Activated naive CD8-positive, alpha-beta T cell treated with anti-CD3 and anti-CD28 coated beads, Interleukin-2, amount 10 ng/mL, durations not matched to agents 7 days and 5 days (primary cell): ENCODE measurements at regions not wholly inside any gene's neighbourhood (a gene's known extent, or its start where the extent isn't known, plus 50 kb on each side); places are given as distances from the start of the nearest gene placed in this dataset.

ENCODE experiments used
- ATAC-seq: fragments of 150-1000 bp; cut with Tn5 transposase; one replicate; pipeline ENCODE4 v1.10.0; 2021; ENCODE audit warnings: low read depth, moderate library complexity
- POLR2A ChIA-PET: fragments of 350-600 bp; sonication (Branson Sonifier 250); formaldehyde crosslinking; loops from one replicate; lab custom pipeline; 2021; ENCODE audit warnings: antibody characterized with exemption; lab: Charles Lee
- DNase-seq: peaks from one replicate; pipeline ENCODE4 v3.0.0; 2021
- H3K27ac Mint-ChIP-seq: one replicate; pipeline ENCODE4 v1.8.0; 2022; ENCODE audit warnings: mild to moderate bottlenecking, mixed read lengths
- H3K27me3 Mint-ChIP-seq: one replicate; pipeline ENCODE4 v1.8.0; 2022; ENCODE audit warnings: mild to moderate bottlenecking, moderate library complexity, mixed read lengths
- H3K36me3 Mint-ChIP-seq: one replicate; pipeline ENCODE4 v1.8.0; 2021; ENCODE audit warnings: mild to moderate bottlenecking, mixed read lengths
- H3K4me1 Mint-ChIP-seq: one replicate; pipeline ENCODE4 v1.8.0; 2021; ENCODE audit warnings: mixed read lengths
- H3K4me3 Mint-ChIP-seq: one replicate; pipeline ENCODE4 v1.8.0; 2022; ENCODE audit warnings: mild to moderate bottlenecking, moderate library complexity, mixed read lengths
- H3K9me3 Mint-ChIP-seq: one replicate; pipeline ENCODE4 v1.8.0; 2021; ENCODE audit warnings: mixed read lengths

GRCh38 chr12:125287155-125287847 lies 222.1 kb downstream of the AACS start:
- Mint-ChIP-seq H3K36me3 (no peaks in the 10 kb centered on the region), H3K4me1 (peaks cover 7% of the 10 kb centered on the region), H3K27ac (no peak overlapping the region), H3K27me3 (peaks cover 19% of the 10 kb centered on the region), H3K4me3 (no peak overlapping the region), H3K9me3 (no peaks in the 10 kb centered on the region)
- ATAC-seq, result no peak
- DNase-seq, result no peak
- POLR2A ChIA-PET, result no interaction called here

DNA sequence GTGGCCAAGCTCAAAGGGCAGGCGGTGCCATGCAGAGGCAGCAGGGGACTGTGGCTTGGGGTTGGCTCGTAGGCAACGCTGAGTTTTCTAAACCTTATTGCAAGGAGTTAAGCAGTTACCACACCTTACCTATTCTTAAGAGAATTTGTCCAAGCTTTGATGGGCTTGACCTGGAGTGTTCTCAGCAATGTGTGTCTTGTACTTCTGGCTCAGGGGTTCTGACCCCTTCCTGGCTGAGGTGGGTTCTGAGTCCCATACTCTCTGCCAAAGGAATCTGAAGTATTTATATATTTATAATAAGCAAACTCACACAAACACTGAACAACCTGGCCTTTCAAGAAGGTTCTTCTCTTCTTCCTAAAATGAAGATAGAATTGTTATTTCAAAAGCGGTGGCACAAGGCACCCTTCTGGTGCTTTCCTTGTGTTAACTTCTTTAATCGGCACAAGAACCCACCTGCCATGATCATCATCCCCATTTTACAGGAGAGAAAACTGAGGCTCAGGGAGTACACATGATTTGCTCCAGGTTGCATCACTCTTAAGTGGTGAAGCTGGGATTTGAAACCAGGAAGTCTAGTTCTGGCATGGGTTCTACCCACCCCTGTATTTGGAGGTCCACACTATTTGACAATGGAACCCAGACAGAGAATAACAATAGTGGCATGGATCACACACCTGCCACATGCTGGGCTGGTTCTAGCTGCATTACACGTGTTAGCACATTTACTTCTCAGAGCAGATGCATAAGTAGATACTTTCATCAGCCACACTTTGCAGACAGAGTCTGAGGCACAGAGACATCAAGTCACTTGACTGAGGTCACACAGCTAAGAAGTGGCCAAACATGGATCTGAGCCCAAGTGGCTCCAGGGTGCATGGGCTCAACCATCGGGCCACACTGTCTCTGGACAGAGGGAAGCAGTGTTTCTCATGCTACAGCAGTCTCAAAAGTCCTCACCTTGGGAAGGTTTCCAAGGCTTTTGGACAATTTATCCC lies 224.0 kb downstream of the AACS start:
- no peaks in the 10 kb centered on the region for H3K36me3 Mint-ChIP-seq
- no peak for DNase-seq
- H3K9me3 Mint-ChIP-seq, result no peaks in the 10 kb centered on the region
- POLR2A ChIA-PET, result no interaction called here
- no peak overlapping the region for H3K27ac Mint-ChIP-seq
- H3K27me3 Mint-ChIP-seq, result peaks cover 14% of the 10 kb centered on the region
- no peak for ATAC-seq
- H3K4me1 Mint-ChIP-seq, result peaks cover 7% of the 10 kb centered on the region
- H3K4me3 Mint-ChIP-seq, result no peak overlapping the region

DNA sequence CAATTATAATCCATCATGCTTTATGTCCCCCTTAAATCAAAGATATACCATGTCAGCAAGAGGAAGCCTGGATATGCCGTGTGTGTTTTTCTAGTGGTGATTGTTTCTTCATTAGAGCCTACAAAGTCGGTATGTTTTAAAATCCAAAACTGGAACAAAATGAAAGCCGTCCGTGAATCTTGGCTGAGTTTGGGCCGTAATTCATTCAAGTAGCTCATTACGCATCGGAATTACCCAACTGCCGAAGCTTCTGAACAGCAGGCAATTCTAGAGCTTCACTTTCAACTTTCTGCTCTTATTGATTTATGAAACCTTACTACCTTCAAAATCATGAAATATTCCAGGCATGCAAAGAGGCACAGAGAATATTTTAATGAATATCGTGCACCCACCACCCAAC lies 224.7 kb downstream of the AACS start:
- peaks cover 7% of the 10 kb centered on the region for H3K4me1 Mint-ChIP-seq
- no peak for DNase-seq
- H3K27me3 Mint-ChIP-seq, result peaks cover 14% of the 10 kb centered on the region
- no peak overlapping the region for H3K27ac Mint-ChIP-seq
- POLR2A ChIA-PET, result no interaction called here
- H3K9me3 Mint-ChIP-seq, result no peaks in the 10 kb centered on the region
- H3K36me3 Mint-ChIP-seq, result no peaks in the 10 kb centered on the region
- ATAC-seq, result no peak
- no peak overlapping the region for H3K4me3 Mint-ChIP-seq

GRCh38 chr12:125292700-125293099 lies 227.5 kb downstream of the AACS start:
- Mint-ChIP-seq H3K27ac (no peak overlapping the region), H3K4me3 (no peak overlapping the region), H3K36me3 (no peaks in the 10 kb centered on the region), H3K9me3 (no peaks in the 10 kb centered on the region), H3K4me1 (no peaks in the 10 kb centered on the region), H3K27me3 (peaks cover 13% of the 10 kb centered on the region)
- ATAC-seq (no peak), DNase-seq (no peak)
- POLR2A ChIA-PET, result no interaction called here

- Mint-ChIP-seq H3K9me3 (no peaks in the 10 kb centered on the region), H3K4me1 (no peaks in the 10 kb centered on the region), H3K27me3 (peaks cover 4% of the 10 kb centered on the region), H3K36me3 (no peaks in the 10 kb centered on the region), H3K27ac (no peak overlapping the region), H3K4me3 (no peak overlapping the region)
- POLR2A ChIA-PET, result no interaction called here
- no peak for ATAC-seq
- no peak for DNase-seq
These were observed 230.3 kb downstream of the AACS start for GRCh38 chr12:125295550-125295949.

DNA sequence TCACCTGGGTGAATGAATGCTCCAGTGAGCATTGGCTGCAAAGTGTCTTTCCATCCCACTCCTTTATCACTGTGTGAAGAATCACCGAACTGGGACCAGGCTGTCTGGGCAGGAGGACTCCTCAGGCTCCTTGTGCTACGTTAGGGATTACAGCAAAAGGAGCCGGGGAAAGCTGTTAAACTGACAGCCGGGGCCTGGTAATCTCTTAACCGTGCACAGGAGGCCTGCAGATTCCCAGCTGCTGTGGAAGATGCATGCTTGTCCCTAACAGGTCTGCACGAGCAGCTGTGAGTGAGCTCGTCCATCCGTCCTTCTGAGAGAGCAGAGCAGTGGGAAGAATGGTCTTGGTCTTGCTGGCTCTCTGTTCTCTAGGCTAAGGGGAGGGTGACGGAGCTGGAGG lies 231.5 kb downstream of the AACS start:
- no peaks in the 10 kb centered on the region for H3K36me3 Mint-ChIP-seq
- no peak for ATAC-seq
- H3K9me3 Mint-ChIP-seq, result no peaks in the 10 kb centered on the region
- H3K4me3 Mint-ChIP-seq, result no peak overlapping the region
- DNase-seq, result no peak
- H3K27me3 Mint-ChIP-seq, result peaks cover 4% of the 10 kb centered on the region
- POLR2A ChIA-PET, result no interaction called here
- H3K27ac Mint-ChIP-seq, result no peak overlapping the region
- H3K4me1 Mint-ChIP-seq, result no peaks in the 10 kb centered on the region

DNA sequence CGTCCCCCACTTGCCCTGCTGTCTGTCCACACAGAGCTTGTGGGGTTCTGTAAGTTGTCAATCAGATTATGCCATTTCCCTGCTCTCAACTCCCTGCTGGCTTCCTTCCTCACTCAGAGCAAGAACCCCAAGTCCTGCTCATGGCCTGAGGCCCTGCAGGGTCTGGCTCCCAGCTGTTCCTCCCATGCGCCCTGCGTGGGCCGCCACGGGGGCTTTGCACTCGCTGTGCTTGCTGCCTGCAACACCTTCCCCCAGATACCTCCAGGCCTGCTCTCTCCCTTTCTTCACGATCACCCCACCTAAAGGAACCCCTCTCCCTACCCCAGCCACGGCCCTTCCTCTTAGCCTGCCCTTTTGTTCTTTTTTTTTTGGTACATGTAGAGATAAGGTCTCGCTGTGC lies 234.6 kb downstream of the AACS start:
- Mint-ChIP-seq H3K9me3 (no peaks in the 10 kb centered on the region), H3K27ac (no peak overlapping the region), H3K36me3 (no peaks in the 10 kb centered on the region), H3K4me3 (no peak overlapping the region), H3K4me1 (no peaks in the 10 kb centered on the region), H3K27me3 (no peaks in the 10 kb centered on the region)
- DNase-seq, result no peak
- POLR2A ChIA-PET, result no interaction called here
- no peak for ATAC-seq

DNA sequence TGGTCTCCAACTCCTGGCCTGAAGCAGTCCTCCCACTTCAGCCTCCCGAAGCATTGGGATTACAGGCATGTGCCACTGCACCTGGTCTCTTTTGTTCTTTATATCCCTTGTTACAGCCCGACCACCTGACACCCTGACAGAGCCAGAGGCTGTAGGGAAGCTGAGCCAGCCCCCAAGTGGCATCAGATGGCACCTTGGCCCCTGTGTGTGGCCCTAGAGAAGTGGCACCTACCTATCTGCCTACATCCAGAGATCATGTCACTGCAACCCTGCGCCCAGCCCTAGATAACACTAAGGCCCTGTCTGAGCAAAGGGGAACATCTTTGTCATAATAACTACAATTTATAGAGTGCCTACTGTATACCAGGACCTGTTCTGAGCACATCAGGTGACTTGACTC lies 235.0 kb downstream of the AACS start:
- Mint-ChIP-seq H3K27me3 (no peaks in the 10 kb centered on the region), H3K9me3 (no peaks in the 10 kb centered on the region), H3K4me3 (no peak overlapping the region), H3K36me3 (no peaks in the 10 kb centered on the region), H3K4me1 (no peaks in the 10 kb centered on the region), H3K27ac (no peak overlapping the region)
- POLR2A ChIA-PET, result no interaction called here
- ATAC-seq (no peak), DNase-seq (no peak)

DNA sequence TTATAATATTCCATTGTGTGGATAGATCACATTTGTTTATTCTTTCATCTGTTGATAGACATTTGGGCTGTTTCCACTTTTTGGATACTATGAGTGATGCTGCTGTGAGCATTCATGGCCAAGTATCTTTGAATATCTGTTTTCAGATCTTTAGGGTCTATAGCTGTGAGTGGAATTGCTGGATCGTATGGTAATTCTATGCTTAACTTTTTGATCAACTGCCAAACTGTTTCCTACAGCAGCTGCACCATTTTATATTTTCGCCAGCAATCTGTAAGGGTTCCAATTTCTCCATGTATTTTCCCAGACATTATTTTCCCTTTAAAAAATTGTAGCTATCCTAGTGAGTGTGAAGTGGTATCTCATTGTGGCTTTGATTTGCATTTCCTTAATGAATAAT lies 238.1 kb downstream of the AACS start:
- no peaks in the 10 kb centered on the region for H3K9me3 Mint-ChIP-seq
- H3K27ac Mint-ChIP-seq, result no peak overlapping the region
- DNase-seq, result no peak
- no peaks in the 10 kb centered on the region for H3K27me3 Mint-ChIP-seq
- POLR2A ChIA-PET, result no interaction called here
- no peak overlapping the region for H3K4me3 Mint-ChIP-seq
- H3K36me3 Mint-ChIP-seq, result no peaks in the 10 kb centered on the region
- H3K4me1 Mint-ChIP-seq, result no peaks in the 10 kb centered on the region
- ATAC-seq, result no peak

DNA sequence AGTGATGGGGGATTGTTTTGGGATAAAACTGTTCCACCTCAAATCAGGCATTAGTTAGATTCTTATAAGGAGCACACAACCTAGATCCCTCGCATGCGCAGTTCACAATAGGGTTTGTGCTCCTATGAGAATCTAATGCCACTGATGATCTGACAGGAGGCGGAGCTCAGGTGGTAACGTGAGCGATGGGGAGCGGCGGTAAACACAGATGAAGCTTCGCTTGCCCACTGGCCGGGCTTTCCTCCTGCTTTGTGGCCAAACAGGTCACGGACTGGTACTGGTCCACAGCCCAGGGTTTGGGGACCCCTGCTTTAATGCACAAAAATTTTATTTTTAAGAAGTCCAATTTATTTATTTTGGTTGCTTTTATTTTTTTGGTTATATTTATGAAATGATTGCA lies 238.8 kb downstream of the AACS start:
- no peaks in the 10 kb centered on the region for H3K9me3 Mint-ChIP-seq
- no peaks in the 10 kb centered on the region for H3K27me3 Mint-ChIP-seq
- H3K4me3 Mint-ChIP-seq, result no peak overlapping the region
- POLR2A ChIA-PET, result no interaction called here
- no peak for DNase-seq
- H3K4me1 Mint-ChIP-seq, result no peaks in the 10 kb centered on the region
- ATAC-seq, result no peak
- H3K27ac Mint-ChIP-seq, result no peak overlapping the region
- H3K36me3 Mint-ChIP-seq, result no peaks in the 10 kb centered on the region

GRCh38 chr12:125305231-125305630 lies 240.0 kb downstream of the AACS start:
- H3K4me1 Mint-ChIP-seq, result no peaks in the 10 kb centered on the region
- POLR2A ChIA-PET, result no interaction called here
- no peaks in the 10 kb centered on the region for H3K27me3 Mint-ChIP-seq
- no peaks in the 10 kb centered on the region for H3K36me3 Mint-ChIP-seq
- H3K27ac Mint-ChIP-seq, result no peak overlapping the region
- no peaks in the 10 kb centered on the region for H3K9me3 Mint-ChIP-seq
- H3K4me3 Mint-ChIP-seq, result no peak overlapping the region
- no peak for ATAC-seq
- no peak for DNase-seq

GRCh38 chr12:125310461-125310860 lies 245.2 kb downstream of the AACS start:
- POLR2A ChIA-PET, result no interaction called here

DNA sequence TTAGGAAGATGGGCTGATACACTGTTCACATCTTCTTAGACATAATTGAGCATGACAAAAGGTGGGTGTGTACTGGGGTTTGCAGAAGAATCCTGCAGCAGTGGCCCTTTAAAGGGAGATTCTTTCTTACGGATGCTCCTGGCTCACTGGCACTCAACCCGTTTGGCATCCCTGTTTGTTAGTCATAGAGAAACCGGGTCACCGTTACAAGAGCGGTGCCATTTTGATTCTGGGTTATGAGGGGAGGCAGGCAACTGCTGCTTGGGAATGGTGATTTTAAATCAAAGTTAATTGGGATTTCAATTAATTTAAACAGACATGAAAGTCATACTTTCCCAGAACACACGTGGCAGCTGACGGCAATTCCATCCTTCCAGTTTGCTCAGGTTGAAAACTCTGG lies 245.8 kb downstream of the AACS start:
- Mint-ChIP-seq H3K4me3 (no peak overlapping the region), H3K27ac (no peak overlapping the region), H3K36me3 (no peaks in the 10 kb centered on the region), H3K4me1 (peaks cover 1% of the 10 kb centered on the region), H3K27me3 (peaks cover 2% of the 10 kb centered on the region), H3K9me3 (no peaks in the 10 kb centered on the region)
- DNase-seq (no peak), ATAC-seq (no peak)
- POLR2A ChIA-PET, result no interaction called here

More at GRCh38 chr12:125310461-125310860, 245.2 kb downstream of the AACS start:
- ATAC-seq, result no peak
- H3K27ac Mint-ChIP-seq, result no peak overlapping the region
- H3K9me3 Mint-ChIP-seq, result no peaks in the 10 kb centered on the region
- H3K4me1 Mint-ChIP-seq, result peaks cover 1% of the 10 kb centered on the region
- DNase-seq, result no peak
- H3K36me3 Mint-ChIP-seq, result no peaks in the 10 kb centered on the region
- no peaks in the 10 kb centered on the region for H3K27me3 Mint-ChIP-seq
- H3K4me3 Mint-ChIP-seq, result no peak overlapping the region

- no peak for DNase-seq
- H3K4me3 Mint-ChIP-seq, result no peak overlapping the region
- no peak overlapping the region for H3K27ac Mint-ChIP-seq
- peaks cover 1% of the 10 kb centered on the region for H3K4me1 Mint-ChIP-seq
- peaks cover 2% of the 10 kb centered on the region for H3K27me3 Mint-ChIP-seq
- no peaks in the 10 kb centered on the region for H3K36me3 Mint-ChIP-seq
- no peak for ATAC-seq
- POLR2A ChIA-PET, result no interaction called here
- H3K9me3 Mint-ChIP-seq, result no peaks in the 10 kb centered on the region
These were observed 247.2 kb downstream of the AACS start for GRCh38 chr12:125312471-125312870.
